Myocyte (in vitro differentiated cells): ENCODE measurements at regions not wholly inside any gene's neighbourhood (a gene's known extent, or its start where the extent isn't known, plus 50 kb on each side); places are given as distances from the start of the nearest gene placed in this dataset.

Source experiments
- DNase-seq: peaks from one replicate; pipeline ENCODE4 v3.0.0-alpha.2; 2012; ENCODE audit warnings: low read depth

DNA sequence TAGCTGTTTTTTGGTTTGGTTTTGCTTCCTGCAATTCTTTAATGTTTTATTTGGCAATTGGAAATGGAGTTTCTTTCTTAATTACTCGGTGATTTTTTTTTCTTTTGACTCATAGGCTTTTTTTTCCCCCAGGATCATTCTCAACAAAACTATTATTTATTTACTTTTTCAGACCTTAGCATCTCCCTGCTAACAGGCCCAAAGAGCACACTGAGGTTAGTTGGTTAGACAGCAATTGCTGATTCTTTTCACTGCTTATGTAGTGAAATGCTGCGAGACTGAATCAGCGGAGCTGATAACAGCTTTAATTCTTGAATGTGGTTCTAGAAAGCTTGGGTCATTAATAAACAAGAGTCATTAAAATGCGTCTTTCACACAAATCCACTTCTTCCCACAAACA lies 79.1 kb upstream of the ZFP64 start:
- DNase-seq: no peak

DNA sequence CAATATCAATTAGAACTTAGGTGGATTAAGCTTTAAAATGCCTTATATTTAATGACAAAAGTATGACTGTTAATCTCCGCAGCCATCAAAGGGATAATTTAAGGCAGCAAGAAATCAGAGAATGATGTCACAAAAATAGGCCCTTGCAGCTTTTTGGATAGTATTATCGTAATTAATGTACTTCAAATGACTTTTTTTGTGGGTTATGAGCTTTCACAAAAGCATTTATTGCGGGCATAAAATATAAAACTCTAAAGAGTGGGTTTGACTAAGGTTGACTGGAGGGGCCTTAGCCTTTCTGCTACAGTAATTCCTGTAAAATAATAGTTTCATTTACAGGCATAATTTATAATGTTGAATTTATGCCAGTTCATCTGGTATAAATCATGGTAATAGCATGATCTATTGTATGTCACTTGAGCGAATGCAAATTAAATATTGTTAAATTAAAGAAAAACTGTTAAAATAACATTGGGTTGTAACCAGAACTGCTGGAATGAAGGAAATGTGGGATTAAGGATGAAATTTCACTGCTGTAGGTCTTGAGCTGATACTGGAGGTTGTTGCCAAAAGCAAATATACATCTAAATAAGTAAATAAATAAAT lies 78.5 kb upstream of the ZFP64 start:
- DNase-seq: no peak

DNA sequence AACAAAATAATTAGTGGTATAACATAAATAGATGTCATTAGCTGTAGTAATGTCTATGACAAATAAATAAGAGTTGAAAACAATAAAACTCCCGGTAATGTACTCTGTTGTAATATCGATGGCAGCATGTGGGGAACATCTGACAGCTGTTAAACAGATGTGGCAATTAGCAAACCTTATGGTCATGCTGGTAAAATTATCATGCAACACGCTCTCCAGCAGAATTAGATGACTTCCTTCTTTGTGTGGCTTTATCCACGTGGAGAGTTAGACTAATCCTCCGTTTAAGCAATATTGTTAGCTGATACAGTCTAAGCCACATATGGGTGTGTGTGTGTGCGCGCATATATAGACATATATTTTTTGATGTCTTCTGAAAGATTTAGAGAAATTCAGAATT lies 77.7 kb upstream of the ZFP64 start:
- no peak for DNase-seq

DNA sequence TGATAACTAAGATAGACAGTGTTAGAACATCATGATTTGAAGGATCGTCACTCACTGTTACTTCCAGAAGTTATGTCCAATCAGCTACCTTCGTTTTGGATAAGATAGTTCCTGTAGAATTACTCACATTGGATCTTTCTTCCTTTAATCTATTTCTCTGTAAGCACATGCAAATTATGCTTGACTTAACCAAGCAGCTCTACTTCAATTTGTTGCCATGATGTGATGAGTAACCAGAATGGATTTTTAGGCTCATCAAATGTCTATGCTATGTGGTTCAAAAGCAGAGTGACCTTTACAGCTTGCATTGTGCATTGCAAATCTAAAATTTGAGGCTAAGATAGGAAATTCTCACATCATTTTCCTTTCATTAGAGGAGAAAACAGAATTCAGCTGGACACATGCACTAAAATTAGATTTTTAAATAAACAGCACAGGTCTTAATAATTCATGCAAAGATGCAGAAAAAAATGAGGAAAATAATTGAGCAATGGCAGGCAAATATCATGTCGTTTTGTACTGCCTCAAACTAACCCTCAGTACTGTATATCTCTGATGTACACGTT lies 76.7 kb upstream of the ZFP64 start:
- no peak for DNase-seq

DNA sequence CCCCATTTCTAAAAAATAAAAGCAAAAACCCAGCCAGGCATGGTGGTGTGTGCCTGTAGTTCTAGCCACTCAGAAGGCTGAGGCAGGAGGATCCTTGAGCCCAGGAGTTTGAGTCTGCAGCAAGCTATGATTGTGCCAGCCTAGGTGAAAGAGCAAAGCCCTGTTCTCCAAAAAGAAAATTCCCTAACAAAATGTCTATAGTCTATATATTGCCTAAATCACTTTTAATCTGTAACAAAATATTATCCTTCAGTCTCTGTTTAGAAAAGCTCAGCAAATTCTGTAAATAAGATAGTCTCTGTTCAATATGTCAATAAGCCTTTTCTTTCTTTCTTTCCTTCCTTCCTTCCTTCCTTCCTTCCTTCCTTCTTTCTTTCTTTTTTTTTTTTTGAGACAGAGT lies 75.8 kb upstream of the ZFP64 start:
- no peak for DNase-seq

DNA sequence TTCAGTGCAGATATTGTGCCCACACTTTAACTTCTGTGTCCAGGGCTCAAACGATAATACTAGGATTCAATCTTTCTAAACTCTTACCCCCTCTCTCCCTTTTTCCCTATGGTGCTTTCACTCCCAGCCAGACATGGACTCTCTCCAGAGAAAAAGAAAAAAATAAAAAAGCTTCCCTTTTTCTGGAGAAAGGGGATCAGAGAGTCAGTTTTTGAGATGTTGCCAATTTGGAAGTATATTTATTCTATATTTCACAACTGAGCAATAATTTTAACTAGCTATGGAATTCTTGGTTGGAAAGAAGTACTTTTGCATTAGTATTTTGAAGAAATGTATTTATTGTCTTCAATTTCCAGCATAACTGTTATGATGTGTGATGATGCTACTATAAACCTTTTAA lies 72.2 kb upstream of the ZFP64 start:
- DNase-seq: no peak

DNA sequence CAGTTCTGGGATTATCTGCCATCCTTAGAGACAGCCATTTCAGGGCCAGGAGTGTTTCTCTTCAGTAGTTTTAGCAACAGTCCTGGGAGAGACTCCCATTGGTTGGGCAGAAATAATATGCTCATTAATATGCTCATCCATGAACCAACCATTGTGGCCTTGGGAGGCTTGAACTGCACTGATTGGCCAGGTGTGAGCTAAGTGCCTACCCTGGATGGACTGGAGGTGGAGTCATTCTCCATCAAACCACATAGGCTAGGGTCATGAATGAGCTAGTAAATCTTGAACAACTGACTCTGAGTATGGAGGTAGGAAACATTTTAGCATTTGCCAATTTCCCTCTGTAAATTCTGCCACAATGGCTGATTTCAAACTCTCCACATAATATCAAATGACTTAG lies 70.2 kb upstream of the ZFP64 start:
- DNase-seq: no peak

DNA sequence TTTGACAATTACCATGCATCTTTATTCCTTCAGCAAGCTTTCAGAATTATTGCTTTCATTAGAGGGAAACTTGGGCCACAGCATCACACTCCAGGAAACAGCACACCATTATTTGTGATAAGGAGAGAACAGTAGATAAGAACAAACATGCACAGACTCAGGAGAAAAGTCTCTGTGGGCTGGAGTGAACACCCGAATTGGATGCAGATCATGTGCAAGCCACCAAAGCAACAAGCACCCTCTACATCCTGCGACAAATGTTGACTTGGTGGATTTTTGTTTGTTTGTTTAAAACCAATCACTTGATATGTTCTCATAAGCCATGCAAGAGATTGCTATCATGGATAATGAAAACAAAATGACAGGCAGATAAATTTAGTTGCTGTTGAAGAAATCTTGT lies 67.7 kb upstream of the ZFP64 start:
- no peak for DNase-seq

DNA sequence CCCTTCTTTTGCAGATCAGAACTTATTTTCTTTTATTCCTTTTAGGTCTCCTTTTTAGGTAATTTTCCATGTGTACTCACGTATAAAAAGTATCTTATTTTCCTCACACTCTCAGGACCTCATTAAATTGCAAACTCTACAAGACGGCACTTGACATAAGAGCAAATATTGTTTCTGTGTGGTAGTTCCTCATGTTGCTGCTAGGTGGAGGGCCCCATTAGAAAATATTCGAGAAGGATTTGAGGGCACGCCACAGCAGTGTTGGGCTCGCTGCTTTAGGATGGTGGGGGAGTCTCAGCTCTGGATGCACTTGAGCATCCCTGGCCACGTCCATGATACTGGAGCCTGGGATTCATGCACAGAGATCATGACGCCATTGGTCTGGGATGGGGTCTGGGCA lies 64.9 kb upstream of the ZFP64 start:
- no peak for DNase-seq

DNA sequence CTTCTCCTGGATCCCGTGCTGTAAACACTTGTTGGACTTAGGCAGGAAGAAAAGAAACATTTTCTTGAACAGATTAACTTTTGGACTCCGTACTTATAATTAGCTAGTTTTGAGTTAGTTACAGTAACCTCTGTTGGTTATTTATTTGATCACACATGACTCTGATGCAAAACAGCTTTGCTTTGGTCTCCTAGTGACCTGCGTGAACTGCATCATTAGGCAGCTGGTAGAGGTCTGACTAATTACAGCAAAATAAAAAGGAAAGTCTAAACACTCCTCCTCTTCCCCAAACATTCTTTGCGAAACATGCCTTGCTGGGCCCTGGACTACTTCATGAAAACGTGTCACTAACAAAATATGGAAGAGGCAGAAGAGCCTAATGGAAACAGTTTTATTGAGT lies 61.1 kb upstream of the ZFP64 start:
- DNase-seq: no peak

DNA sequence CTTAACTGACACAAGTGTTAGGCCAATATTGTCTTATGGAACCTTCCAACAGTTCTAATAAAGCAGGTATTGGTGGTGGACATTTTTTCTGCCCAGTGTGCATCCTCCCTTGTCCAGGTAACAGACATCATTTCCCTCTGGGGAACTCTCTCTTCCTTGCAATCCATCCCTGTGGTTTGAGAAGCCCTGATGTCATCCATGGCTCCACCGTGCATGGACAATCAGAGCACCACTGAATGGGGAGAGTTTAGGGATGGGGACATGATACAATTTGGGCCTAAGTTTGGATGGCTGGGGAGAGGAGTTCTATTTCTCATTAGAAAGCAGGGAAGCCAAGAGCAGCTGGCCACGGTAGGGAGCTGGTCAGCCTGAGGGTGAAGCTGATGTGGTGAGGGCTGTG lies 60.2 kb upstream of the ZFP64 start:
- DNase-seq: no peak

DNA sequence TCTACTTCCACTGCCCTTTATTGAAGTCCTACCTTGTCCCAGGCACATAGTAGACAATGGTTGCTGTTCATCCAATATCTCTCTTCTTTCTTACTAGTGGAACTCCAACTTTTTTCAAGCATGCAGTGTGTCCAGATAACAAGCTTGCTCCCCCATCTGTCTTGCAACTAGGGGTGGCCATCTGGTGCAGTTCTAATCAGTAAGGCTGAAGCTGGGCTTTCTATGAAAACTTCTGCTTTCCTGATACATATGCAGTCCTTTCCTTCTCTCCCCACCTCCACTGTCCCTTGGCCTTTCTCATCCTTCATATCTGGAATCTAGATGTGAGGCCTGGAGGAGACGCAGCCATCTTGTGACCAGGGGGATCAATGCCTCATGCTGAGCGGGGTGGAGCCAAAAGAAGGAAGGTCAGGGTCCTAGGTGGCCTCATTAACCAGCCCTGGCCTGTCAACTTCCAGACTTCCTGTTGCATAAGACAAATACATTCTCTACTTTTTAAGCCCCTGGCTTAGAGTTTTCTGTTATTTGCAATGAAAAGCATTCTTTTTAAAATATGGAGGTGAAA lies 59.6 kb upstream of the ZFP64 start:
- DNase-seq: no peak

DNA sequence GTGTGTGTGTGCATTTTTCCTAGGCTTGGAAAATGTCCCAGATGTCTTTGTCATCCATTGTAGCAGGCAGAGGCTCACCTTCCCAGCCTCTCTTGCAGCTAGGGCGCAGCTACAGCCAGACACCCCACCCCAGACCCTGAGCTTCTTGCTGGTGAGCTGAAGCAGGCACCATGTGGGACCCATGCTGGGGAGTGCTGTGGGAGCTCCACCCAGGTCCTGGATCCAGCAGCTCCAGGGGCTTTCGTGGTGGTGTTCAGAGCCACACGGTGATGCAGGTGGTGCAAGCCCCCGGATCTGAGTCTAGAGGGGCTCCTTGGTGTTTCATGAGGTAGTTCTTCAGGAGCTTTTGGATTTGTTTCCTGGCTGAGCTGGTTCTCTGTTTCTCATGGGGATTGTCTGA lies 56.0 kb upstream of the ZFP64 start:
- DNase-seq: no peak

DNA sequence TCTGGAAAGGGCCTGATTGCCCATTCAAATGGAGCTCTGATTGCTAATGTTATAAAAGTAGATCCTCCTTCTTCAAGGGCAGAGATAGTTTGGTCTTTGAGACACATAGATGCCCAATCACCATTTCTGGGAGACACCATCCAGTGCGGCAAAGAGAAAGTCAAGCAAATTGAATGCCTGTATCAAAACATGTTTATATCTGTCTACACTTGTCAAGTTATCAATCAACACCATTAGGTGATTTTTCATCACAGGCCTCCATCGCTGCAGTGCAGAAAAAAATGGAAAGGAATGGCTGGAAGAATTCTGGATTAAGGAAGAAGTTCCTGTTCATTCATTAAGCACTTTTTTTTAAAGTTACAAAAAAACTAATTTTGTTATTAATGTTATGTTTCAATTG lies 54.8 kb upstream of the ZFP64 start:
- DNase-seq: no peak

DNA sequence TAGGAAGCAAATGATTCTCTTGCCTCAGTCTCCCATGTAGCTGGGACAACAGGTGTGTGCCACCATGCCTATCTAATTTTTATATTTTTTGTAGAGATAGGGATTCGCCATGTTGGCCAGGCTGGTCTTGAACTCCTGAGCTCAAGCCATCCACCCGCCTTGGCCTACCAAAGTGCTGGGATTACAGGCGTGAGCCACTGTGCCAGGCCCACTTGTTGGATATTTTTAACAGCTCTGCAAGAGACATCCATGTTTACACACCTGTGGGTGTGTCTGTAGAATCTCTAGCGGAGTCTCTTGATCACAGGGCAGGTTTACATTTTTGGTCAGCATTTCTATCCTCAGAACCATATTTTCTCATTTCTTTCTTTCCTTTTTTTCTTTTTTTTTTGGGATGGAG lies 53.1 kb upstream of the ZFP64 start:
- no peak for DNase-seq

DNA sequence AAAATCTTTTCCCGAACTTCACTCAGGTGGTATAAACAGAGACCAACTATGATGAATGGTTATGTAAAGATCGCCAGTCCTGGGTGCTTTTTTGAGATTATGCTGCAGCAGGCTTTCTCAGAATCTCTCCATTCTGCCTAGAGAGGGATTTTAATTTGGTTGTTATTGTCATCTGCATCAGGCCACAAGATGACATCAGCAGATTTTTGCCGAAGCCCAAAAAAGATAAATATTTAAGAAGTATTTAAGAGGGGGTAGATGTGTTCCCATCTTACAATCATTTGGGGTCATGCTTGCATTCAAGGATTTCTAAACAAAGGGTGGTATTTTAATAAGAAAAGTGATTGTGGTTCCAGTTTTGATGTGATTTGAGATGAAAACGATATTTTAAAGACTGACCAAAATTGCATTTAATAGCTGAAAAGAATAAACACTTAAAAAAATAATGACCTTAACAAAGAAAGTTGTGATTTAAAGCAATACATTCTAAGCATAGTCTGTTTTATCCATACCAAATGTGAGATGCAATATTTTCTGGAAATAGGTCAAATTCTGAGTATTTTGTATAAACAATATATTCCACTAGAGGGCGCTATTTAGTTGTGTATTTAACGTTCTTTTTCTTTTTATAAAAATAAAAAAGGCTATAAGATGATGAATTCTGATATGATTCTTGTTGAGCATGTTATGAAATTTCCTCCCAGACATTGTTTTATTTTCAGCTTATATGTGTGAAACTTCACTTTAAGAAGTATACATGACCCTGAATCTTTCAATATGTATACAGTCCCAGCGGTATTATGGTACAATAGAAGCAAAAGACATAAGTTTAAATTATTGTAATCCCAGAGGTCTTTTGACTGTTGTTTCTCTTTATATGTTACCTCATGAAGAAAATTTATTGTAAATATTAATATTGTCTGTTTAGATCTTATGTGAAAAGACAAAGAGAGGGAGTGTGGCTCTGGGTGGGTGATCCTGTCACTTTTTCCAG lies 51.0 kb upstream of the ZFP64 start:
- peak; percentile 23 for DNase-seq
